HG02884 (cell line): ENCODE measurements at regions not wholly inside any gene's neighbourhood (a gene's known extent, or its start where the extent isn't known, plus 50 kb on each side); places are given as distances from the start of the nearest gene placed in this dataset.
"Not testable (repeated sequence)": the region's sequence is repeated elsewhere in the genome, so short reads cannot be mapped to it uniquely, and the experiment has no call there.

Experiments
- ATAC-seq: cut with Tn5 transposase; IDR thresholded peaks from one replicate; pipeline ENCODE4 v1.9.1; 2021; ENCODE audit warnings: mild to moderate bottlenecking, moderate library complexity; ENCODE audit not compliant: unreplicated experiment

DNA sequence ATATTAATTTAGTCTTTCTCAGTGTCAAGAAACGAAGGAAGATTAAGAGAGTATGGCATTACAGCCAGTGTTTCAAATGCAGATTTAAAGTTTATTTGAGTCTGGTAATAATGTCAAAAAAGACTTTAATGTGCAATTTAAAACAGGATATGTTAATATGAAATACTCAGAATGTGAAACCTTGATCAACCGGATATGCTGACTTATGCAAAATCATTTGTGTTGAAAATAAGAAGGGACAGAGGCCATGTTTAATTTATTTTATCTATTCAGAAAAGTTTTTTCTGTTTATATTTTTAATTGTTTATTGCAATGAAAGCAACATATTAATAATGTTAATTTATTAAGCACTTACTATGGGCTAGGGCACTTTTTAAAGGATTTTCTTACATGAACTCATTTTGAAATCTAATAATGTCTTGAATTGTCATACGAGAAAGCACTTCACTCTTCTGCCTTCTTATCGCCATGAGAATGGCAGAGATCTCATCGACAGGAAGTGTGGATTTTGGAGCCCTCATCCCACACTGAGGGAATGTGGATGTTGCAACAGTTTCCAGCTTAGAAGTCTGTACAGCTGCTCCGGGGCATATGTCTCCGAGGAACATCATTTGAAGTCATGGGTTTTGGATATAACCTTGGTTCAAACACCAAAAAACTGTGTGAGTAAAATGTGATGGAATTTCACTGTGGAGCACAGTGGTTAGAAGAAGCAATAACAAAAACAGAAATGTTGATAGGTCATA, 1410.4 kb downstream of the EPHA7 start:
- no peak for ATAC-seq

DNA sequence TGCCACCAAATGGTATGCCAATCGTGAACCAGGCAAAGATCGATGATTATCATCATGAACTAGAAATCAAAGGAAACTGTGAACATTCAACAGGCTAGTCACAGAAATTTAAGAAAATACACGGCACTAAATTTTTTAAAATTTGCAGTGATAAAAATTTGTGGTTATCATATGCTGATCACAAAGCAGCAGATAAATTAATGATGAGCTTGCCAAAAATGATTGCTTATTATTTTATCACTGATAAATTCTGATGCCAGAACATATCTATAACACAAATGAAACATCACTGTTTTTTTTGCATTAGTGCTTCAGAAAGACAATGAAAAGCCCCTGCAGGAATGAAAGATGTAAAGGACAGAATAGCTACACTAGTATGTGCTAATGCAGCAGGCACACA, 1413.2 kb upstream of the MAP3K7 start:
- no peak for ATAC-seq

DNA sequence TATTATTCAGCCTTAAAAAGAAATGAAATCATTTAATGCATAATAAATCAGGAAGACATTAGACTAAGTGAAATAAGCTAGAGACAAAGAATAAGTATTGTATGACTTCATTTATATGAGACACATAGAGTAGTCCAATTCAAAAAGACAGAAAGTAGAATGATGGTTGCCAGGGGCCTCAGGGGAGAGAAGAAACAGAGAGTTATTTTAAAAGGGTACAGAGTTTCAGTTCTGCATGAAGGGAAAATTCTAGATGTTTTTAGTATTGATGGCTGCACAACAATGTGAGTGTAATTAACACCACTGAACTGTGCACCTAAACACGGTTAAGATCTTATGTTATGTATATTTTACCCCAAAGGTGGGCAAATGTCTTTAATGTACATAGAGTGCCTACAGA, 1407.9 kb upstream of the MAP3K7 start:
- no peak for ATAC-seq

DNA sequence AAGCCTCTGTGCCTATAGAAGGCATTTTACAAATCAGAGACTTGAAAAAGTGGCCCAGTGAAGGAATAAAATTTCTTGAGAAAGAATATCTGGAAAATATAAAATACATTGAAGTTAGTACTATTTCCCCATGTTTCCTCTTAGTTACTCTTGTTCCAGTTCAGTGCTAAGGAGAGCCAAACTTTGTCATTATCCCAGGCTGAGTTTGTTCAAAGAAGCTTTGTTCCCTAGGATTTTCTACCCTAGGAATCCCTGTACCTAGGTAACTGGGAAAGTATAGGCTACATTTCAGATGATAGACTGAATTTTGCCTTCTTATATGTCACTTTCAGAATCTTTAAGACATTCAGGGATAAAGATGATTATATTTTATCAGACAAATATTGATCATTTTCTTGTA, 1395.7 kb upstream of the MAP3K7 start:
- no peak for ATAC-seq

DNA sequence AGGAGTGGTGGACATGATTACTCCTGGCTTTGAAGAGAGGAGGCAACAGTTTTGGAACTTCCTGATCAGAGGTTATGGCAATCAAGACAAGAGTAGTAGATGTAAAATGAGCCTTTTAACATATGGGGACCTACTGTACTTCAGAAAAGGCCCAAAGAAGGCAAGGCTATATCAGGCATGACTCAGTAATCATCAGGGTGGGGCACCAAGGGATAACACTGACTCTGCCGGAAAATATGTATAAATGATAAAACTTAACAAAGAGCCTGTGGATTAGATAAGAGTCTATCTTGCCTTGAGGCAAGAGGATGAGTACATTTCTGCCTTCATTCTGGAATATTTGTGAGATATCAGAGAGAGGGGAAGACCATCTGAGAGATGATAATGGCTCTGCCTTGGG, 1389.9 kb upstream of the MAP3K7 start:
- ATAC-seq: no peak

DNA sequence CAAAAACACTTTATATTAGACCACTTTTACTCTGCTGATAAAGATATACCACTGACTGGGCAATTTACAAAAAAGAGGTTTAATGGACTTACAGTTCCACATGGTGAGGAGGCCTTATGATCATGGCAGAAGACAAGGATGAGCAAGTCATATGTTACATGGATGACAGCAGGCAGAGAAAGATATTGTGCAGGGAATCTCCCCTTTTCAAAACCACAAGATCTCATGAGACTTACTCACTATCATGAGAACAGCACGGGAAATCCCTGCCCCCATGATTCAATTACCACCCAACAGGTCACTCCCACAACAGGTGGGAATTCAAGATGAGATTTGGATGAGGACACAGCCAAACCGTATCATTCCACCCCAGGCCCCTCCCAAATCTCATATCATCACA, 1383.8 kb upstream of the MAP3K7 start:
- no peak for ATAC-seq

DNA sequence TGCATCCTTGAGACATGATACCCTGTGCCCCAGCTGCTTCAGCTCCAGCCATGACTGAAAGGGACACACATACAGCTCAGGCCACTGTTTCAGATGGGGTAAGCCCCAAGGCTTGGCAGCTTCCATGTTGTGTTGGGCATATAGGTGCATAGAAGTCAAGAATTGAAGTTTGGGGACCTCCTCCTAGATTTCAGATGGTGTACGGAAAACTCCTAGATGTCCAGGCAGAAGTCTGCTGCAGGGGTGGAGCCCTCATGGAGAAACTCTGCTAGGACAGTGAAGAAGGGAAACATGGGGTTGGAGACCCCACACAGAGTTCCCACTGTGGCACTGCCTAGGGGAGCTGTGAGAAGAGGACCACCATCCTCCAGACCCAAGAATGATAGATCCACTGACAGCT, 1379.0 kb upstream of the MAP3K7 start:
- no peak for ATAC-seq

DNA sequence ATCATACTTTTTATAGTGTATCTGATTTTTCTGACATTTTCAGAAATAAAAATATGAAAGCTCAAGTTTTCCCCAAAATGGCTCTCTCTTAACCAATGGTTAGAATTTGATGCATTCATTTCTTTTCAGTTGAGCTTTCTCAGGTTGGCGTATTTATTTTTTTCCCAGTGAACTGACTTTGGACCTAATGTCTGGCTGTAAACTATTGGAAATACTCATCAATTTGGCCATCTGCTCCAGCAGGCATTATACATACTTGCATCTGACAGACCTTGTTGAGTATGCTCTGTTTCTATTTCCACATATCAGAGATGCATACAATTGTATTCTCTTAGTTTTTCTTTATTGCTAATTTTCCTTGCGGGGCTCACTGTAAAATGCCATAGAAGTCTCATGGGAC, 1374.8 kb upstream of the MAP3K7 start:
- ATAC-seq: no peak

DNA sequence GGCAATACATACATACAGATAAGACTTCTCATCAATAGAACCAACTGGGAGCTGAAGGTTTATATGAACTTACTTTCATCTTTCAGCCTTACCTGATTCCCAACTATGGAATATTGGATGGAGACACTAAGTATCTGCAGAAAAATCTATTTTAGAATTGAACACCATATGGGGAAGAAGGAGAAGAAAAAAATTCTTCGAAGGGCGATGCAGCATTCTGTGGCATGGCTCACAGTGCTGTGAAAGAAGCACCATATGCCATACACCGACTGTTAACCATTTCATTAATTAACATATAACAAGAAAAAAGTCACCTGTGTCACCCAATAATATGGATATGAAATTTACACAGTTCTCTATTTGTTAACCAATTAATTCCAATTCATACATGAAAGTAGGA, 1374.4 kb upstream of the MAP3K7 start:
- no peak for ATAC-seq

DNA sequence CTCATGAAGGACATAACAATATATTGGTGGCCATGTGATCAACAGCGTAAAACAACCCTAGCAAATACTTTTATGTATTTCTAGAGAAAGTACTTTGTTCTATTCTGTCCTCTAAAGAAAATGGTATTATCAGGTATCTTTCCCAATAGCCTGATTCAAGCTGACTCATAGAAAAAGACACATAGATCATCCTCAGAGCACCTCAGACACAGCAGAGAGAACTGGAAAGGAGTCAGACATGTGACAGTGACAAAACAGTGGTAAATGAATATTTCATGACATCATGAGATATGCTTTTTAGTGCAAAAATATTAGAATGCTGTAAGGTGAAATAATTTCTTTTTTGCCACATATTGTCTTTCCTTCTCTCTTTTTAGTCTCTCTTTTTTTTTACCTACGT, 1355.0 kb upstream of the MAP3K7 start:
- ATAC-seq: no peak

DNA sequence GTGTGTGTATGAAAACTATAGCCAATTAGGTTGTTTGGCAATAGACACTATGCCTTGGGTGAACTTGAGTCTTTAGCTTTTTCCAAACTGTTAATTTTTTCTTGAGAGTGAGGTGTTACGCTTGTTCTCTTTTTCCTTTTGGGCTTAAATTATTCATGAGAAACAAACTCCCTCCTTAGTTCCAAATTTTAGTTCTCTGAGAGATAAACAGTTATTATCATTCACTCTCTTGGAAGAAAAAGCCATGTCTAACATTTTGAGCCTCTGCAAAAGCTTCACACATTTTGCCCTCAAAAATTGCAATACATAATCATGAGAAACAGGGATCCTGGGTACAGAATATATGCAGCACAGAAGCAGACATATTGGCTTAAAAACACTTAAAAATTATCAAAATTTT, 1353.9 kb upstream of the MAP3K7 start:
- no peak for ATAC-seq

DNA sequence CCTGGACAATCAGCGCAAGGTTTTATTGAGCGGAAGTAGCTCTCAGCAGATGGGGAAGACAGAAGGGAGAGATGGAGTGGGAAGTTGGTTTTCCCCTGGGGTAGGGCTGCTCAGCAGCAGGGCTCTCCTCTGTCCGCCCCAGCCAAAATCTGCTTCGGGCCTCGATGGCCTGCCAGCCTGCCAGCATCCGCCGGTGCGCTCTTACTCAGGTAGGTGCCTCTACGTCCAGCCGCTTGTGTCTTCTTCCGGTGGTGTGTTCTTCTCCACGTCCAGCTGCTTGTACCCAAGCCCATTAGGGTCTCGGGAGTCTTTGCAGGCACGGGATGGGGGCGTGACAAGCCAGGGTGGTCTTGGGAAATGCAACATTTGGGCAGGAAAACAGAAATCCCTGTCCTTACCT, 1340.0 kb upstream of the MAP3K7 start:
- ATAC-seq: no peak

DNA sequence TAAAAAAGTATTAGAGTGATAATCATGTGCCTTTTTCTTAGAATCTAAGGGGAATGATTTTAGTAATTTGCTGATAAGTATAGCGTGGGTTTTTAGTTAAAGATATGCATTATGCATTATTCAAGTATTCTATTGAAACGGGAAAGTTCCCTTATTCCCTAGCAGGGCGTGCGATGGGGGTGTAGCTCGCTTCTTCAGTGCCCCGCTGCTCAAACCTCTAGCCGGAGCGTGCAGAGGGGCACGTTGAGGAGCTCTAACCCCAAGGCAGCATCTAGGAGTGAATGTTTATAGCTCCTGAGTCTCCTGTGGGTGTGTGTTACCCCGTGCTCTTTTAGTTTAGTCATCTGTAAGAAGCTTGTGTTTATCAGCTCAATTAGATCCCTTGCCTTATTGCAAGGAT, 1339.5 kb upstream of the MAP3K7 start:
- no peak for ATAC-seq

DNA sequence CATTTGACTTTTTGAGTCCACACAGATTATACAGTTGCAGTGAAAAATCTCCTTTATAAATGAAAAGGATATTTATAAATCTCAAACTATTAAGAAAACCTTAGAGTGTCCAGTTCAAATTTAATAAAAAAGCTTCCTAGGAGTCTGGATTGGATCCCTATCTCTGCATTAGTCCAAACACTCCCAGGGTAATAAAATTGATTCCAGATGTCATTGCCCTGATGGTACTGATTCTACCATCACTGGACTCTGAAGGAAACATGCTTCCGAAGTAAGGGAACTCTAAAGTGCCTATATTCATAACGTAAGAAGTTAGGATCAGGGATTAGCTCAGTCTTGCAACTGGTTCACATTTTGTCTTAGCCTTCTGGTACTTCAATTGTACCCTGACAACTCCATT, 1325.1 kb upstream of the MAP3K7 start:
- ATAC-seq: no peak

DNA sequence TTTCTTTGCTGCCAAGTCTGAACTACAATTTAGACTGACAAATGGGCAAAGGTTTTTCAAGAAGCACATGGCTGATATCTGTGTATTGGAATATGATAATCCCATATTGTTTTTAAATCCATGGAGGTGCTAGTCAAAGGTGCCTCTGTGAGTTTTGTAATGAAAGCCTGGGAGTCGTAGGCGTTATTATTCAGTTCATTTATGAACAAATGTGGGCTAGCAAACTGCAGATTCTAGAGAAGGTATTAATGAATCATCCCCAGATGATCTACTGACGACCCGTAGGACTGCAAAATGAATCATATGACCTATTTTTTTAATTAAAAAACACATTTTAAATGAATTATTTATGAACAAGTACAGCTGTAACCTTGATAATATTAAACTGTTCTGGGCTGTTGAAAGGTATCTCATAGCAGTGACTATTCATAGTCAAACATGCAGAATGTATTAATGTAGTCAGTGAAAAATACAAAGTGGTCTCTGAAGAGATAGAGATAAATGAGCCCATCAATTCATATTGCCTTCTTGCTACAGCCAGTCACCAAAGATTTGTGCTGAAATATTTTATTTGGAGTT, 1317.8 kb upstream of the MAP3K7 start:
- ATAC-seq: no peak

DNA sequence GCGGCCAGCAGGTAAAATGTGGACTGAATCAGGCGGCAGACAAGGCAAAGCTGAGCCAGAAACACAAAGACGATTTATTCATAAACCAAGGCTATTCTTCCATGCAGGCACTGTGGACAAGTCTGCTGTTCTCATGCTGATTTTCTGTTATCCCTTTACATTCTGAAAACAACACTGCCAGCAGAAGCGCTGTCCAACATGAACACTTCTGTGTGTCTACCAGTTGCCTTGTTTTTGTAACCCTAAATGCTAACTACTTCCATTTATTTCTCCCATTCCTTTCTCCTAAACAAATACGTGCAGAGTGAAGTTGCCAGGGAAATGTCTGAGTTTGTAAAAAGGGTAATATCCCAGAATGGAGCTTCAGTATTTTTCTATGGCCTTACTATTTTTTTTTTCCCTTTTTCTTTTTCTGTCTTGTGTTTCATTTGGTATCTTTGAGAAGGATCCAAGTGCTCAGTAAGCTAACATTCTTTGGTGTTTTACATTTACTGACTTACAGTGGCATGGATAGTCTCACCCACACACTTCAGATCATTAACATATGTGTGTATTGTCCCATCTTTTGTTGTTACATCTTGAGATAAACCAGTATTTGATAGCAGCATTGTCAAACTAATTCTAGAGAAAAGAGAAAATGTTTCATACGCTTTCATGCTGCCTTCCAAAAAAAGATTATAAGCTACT, 1308.9 kb upstream of the MAP3K7 start:
- ATAC-seq: no peak

DNA sequence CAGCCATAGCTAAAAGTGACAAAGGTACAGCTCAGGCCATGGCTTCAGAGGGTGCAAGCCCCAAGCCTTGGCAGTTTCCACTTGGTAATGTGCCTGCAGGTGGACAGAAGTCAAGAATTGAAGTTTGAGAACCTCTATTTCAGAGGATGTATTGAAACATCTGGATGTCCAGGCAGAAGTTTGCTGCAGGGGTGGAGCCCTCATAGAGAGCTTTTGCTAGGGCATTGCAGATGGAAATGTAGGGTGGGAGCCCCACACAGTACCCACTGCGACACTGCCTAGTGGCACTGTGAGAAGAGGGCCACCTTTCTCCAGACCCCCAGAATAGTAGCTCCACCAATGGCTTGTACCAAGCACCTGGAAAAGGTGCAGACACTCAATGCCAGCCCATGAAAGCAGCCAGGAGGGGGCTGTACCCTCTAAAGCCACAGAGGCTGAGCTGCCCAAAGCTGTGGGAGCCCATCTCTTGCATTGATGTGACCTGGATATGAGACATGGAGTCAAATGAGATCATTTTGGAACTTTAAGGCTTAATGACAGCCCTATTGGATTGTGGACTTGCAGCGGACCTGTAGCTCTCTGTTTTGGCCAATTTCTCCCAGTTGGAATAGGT, 1299.4 kb upstream of the MAP3K7 start:
- no peak for ATAC-seq

DNA sequence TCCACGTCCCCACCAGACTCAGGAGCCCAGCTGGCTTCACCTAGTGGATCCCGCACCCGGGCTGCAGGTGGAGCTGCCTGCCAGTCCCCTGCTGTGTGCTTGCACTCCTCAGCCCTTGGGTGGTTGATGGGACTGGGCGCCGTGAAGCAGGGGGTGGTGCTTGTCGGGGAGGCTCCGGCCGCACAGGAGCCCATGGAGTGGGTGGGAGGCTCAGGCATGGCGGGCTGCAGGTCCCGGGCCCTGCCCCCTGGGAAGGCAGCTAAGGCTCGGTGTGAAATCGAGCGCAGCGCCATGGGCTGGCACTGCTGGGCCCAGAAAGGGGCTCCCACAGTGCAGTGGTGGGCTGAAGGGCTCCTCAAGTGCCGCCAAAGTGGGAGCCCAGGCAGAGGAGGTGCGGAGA, 1294.9 kb upstream of the MAP3K7 start:
- ATAC-seq: not testable (repeated sequence)

DNA sequence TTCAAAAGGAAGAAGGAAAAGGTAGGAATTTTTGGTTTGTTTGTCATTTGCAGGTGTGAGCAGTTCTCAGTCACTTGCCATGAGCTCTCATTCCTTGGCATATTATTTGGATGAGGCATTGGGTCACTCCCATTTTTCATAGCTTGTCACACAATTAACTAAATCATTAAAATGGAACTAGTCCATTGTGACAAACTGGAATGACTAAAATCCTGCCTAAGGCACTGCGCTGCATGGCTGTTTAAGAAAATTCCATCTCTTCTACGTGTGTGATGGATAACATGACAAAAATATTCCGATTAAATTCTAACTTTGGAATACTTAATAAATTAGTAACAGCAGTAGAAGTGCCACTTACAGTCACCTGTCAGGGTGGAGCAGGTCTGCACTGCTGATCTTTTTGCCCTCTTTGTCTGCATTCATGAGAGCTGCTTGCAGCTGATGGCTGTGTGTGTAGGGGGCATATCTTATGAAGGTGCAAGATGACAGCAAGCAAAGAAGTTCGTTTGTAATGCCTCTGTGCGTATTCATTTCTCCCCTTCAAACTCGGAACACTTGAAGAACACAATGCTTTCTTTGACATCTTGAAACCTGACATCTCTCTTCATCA, 1292.6 kb upstream of the MAP3K7 start:
- ATAC-seq: no peak

DNA sequence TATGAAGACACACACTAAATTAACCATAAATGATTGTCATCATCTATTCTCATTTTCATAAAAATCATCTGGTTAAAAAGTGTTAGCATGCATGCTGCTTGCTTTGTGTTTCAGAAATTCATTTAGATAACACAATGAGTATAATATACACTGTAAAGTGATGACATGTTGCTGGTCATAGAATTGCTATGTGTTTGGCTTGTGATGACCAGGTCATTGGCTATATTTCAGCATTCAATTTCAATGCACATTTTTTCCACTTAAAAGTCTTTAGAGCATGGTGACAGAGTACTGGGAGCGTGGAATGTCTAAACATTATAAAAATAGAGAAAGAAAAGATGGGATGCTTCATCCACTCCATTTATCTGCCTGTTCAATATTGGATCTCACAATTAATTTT, 1291.1 kb upstream of the MAP3K7 start:
- no peak for ATAC-seq

DNA sequence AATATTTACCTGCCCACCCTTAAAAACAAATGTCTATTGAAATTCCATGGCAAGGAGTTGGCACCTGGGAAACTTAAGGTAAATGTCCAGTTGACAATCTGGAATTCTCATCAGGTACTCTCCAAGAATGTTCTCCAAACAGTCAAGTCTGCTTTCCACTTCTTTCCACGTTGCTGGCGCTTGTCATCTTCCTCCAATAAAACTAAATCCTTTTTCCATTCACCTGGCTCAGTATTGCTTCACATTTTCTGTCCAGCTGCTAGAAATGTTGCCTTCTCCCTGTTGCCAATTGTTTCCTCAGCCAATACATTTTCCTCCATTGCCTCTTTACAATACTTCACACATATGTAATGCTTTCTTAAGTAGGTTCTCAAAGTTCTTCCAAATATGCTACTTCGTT, 1288.1 kb upstream of the MAP3K7 start:
- ATAC-seq: no peak
